Activated naive CD8-positive, alpha-beta T cell treated with anti-CD3 and anti-CD28 coated beads, Interleukin-2, amount 50 U/mL, for 24 hours (primary cell): ENCODE measurements at regions not wholly inside any gene's neighbourhood (a gene's known extent, or its start where the extent isn't known, plus 50 kb on each side); places are given as distances from the start of the nearest gene placed in this dataset.

ENCODE experiments used
- ATAC-seq: fragments of 150-1000 bp; cut with Tn5 transposase; one replicate; pipeline ENCODE4 v1.10.0; 2021
- DNase-seq: peaks from one replicate; pipeline ENCODE4 v3.0.0; 2021
- H3K27ac Mint-ChIP-seq: one replicate; pipeline ENCODE4 v1.8.0; 2021; ENCODE audit warnings: mild to moderate bottlenecking, mixed read lengths
- H3K27me3 Mint-ChIP-seq: one replicate; pipeline ENCODE4 v1.8.0; 2021; ENCODE audit warnings: mixed read lengths
- H3K36me3 Mint-ChIP-seq: one replicate; pipeline ENCODE4 v1.8.0; 2021; ENCODE audit warnings: low read depth, mixed read lengths
- H3K4me1 Mint-ChIP-seq: one replicate; pipeline ENCODE4 v1.8.0; 2021; ENCODE audit warnings: mixed read lengths
- H3K4me3 Mint-ChIP-seq: one replicate; pipeline ENCODE4 v1.8.0; 2021; ENCODE audit warnings: mild to moderate bottlenecking, moderate library complexity, mixed read lengths
- H3K9me3 Mint-ChIP-seq: one replicate; pipeline ENCODE4 v1.8.0; 2021; ENCODE audit warnings: mixed read lengths

- no peaks in the 10 kb centered on the region for H3K36me3 Mint-ChIP-seq
- no peaks in the 10 kb centered on the region for H3K27me3 Mint-ChIP-seq
- DNase-seq, result no peak
- no peak overlapping the region for H3K4me3 Mint-ChIP-seq
- H3K9me3 Mint-ChIP-seq, result no peaks in the 10 kb centered on the region
- peak; percentile 94 for ATAC-seq
- peak overlapping the region; percentile 4 for H3K27ac Mint-ChIP-seq
- peaks cover 11% of the 10 kb centered on the region for H3K4me1 Mint-ChIP-seq
Measured at GRCh38 chr13:51518827-51519226, 65.4 kb upstream of the WDFY2 start.

GRCh38 chr13:51519771-51520216, 64.5 kb upstream of the WDFY2 start:
- H3K27me3 Mint-ChIP-seq, result no peaks in the 10 kb centered on the region
- no peak overlapping the region for H3K27ac Mint-ChIP-seq
- H3K4me3 Mint-ChIP-seq, result no peak overlapping the region
- no peak for ATAC-seq
- DNase-seq, result no peak
- H3K9me3 Mint-ChIP-seq, result no peaks in the 10 kb centered on the region
- peaks cover 11% of the 10 kb centered on the region for H3K4me1 Mint-ChIP-seq
- H3K36me3 Mint-ChIP-seq, result no peaks in the 10 kb centered on the region

GRCh38 chr13:51520524-51520923, 63.7 kb upstream of the WDFY2 start:
- DNase-seq (no peak), ATAC-seq (no peak)
- Mint-ChIP-seq H3K27me3 (no peaks in the 10 kb centered on the region), H3K36me3 (no peaks in the 10 kb centered on the region), H3K27ac (no peak overlapping the region), H3K4me1 (peaks cover 11% of the 10 kb centered on the region), H3K4me3 (no peak overlapping the region), H3K9me3 (no peaks in the 10 kb centered on the region)

- no peaks in the 10 kb centered on the region for H3K36me3 Mint-ChIP-seq
- H3K27ac Mint-ChIP-seq, result no peak overlapping the region
- peak; percentile 53 for ATAC-seq
- no peak overlapping the region for H3K4me3 Mint-ChIP-seq
- no peaks in the 10 kb centered on the region for H3K9me3 Mint-ChIP-seq
- H3K27me3 Mint-ChIP-seq, result no peaks in the 10 kb centered on the region
- peaks cover 11% of the 10 kb centered on the region for H3K4me1 Mint-ChIP-seq
- peak; percentile 45 for DNase-seq
Measured at GRCh38 chr13:51523082-51523518, 61.2 kb upstream of the WDFY2 start.

- no peak overlapping the region for H3K27ac Mint-ChIP-seq
- H3K4me1 Mint-ChIP-seq, result peaks cover 6% of the 10 kb centered on the region
- no peaks in the 10 kb centered on the region for H3K9me3 Mint-ChIP-seq
- no peaks in the 10 kb centered on the region for H3K27me3 Mint-ChIP-seq
- no peak overlapping the region for H3K4me3 Mint-ChIP-seq
- no peak for DNase-seq
- no peak for ATAC-seq
- H3K36me3 Mint-ChIP-seq, result no peaks in the 10 kb centered on the region
Measured at GRCh38 chr13:51524312-51524711, 60.0 kb upstream of the WDFY2 start.

- Mint-ChIP-seq H3K9me3 (no peaks in the 10 kb centered on the region), H3K27me3 (no peaks in the 10 kb centered on the region), H3K4me1 (peaks cover 7% of the 10 kb centered on the region), H3K4me3 (no peak overlapping the region), H3K36me3 (no peaks in the 10 kb centered on the region), H3K27ac (no peak overlapping the region)
- no peak for DNase-seq
- ATAC-seq, result no peak
Measured at GRCh38 chr13:51524829-51525566, 59.3 kb upstream of the WDFY2 start.

GRCh38 chr13:51525567-51526167, 58.6 kb upstream of the WDFY2 start:
- Mint-ChIP-seq H3K36me3 (no peaks in the 10 kb centered on the region), H3K27me3 (no peaks in the 10 kb centered on the region), H3K4me1 (peaks cover 12% of the 10 kb centered on the region), H3K4me3 (no peak overlapping the region), H3K9me3 (peaks cover 2% of the 10 kb centered on the region), H3K27ac (no peak overlapping the region)
- ATAC-seq (no peak), DNase-seq (no peak)

- Mint-ChIP-seq H3K27me3 (no peaks in the 10 kb centered on the region), H3K9me3 (peaks cover 5% of the 10 kb centered on the region)
Measured at GRCh38 chr13:51526202-51526601, 58.1 kb upstream of the WDFY2 start.

GRCh38 chr13:51532736-51533197, 51.5 kb upstream of the WDFY2 start:
- no peaks in the 10 kb centered on the region for H3K36me3 Mint-ChIP-seq
- peak; percentile 76 for ATAC-seq
- peaks cover 40% of the 10 kb centered on the region for H3K4me1 Mint-ChIP-seq
- peaks cover 5% of the 10 kb centered on the region for H3K9me3 Mint-ChIP-seq
- no peaks in the 10 kb centered on the region for H3K27me3 Mint-ChIP-seq
- H3K27ac Mint-ChIP-seq, result peak overlapping the region; percentile 61
- no peak overlapping the region for H3K4me3 Mint-ChIP-seq
- DNase-seq, result no peak

More at GRCh38 chr13:51526202-51526601, 58.1 kb upstream of the WDFY2 start:
- peaks cover 12% of the 10 kb centered on the region for H3K4me1 Mint-ChIP-seq
- H3K36me3 Mint-ChIP-seq, result no peaks in the 10 kb centered on the region
- no peak overlapping the region for H3K27ac Mint-ChIP-seq
- no peak overlapping the region for H3K4me3 Mint-ChIP-seq
- no peak for DNase-seq
- ATAC-seq, result no peak

GRCh38 chr13:51534041-51534817, 50.0 kb upstream of the WDFY2 start:
- no peak overlapping the region for H3K4me3 Mint-ChIP-seq
- ATAC-seq (peak; percentile 79), DNase-seq (peak; percentile 56)
- H3K27me3 Mint-ChIP-seq, result no peaks in the 10 kb centered on the region
- no peaks in the 10 kb centered on the region for H3K36me3 Mint-ChIP-seq
- peaks cover 46% of the 10 kb centered on the region for H3K4me1 Mint-ChIP-seq
- H3K27ac Mint-ChIP-seq, result peak overlapping the region; percentile 69
- H3K9me3 Mint-ChIP-seq, result peaks cover 5% of the 10 kb centered on the region
